GM21528 (cell line): ENCODE measurements at regions not wholly inside any gene's neighbourhood (a gene's known extent, or its start where the extent isn't known, plus 50 kb on each side); places are given as distances from the start of the nearest gene placed in this dataset.
"Not testable (repeated sequence)": the region's sequence is repeated elsewhere in the genome, so short reads cannot be mapped to it uniquely, and the experiment has no call there.

Source experiments
- ATAC-seq: cut with Tn5 transposase; IDR thresholded peaks from one replicate; pipeline ENCODE4 v1.9.1; 2021; ENCODE audit warnings: mild to moderate bottlenecking, moderate library complexity; ENCODE audit not compliant: unreplicated experiment, low FRiP score

DNA sequence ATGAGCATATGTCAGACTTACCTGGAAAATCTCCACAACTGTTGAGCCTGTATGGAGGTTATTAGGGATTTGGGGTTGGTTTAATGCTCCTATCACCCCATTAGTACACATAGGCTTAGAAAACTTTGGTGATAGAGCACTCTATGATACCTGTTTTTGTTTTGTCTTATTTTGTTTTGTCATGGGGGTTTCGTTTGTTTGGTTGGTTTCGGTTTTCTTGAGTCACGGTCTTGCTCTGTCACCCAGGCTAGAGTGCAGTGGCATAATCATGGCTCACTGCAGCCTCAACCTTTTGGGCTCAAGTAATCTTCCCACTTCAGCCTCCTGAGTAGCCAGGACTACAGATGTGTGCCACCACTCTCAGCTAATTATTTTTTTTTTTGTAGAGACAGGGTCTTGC lies 70.0 kb downstream of the MZT1 start:
- ATAC-seq, result no peak

GRCh38 chr13:72656357-72656756 lies 71.1 kb downstream of the MZT1 start:
- ATAC-seq, result no peak

GRCh38 chr13:72653506-72653905 lies 73.9 kb downstream of the MZT1 start:
- no peak for ATAC-seq

- no peak for ATAC-seq
These were observed 74.7 kb downstream of the MZT1 start for GRCh38 chr13:72652681-72653080.

GRCh38 chr13:72651144-72651543 lies 76.3 kb downstream of the MZT1 start:
- no peak for ATAC-seq

DNA sequence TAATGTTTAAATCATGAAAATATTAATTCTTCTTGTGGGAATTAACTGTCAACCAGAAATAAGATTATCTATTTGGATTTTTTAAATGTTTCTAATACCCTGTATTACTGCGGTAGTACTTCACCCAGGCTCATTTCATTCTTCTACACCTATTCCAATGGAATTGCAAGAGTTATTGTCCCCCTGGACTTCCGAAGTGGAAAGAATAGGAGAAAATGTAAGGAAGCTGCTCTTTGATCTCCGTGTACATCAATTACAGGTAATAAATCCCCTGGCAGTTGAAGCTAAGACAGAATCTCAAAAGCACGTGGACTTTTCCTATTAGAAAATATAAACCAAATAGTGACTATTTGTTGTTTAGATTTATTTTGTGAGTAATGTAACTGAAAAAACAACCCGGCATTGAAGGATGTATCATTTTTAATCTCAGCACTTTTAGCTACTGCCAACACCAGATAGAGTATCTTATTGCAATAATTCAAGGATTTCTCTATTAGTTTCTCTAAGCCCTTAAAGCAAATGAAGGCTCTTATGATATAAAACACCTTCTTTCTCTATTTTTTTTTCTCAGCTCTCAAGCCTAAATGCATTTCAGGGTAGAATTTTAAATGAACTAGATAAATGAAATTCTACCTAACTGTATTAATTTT lies 77.3 kb downstream of the MZT1 start:
- ATAC-seq, result no peak

DNA sequence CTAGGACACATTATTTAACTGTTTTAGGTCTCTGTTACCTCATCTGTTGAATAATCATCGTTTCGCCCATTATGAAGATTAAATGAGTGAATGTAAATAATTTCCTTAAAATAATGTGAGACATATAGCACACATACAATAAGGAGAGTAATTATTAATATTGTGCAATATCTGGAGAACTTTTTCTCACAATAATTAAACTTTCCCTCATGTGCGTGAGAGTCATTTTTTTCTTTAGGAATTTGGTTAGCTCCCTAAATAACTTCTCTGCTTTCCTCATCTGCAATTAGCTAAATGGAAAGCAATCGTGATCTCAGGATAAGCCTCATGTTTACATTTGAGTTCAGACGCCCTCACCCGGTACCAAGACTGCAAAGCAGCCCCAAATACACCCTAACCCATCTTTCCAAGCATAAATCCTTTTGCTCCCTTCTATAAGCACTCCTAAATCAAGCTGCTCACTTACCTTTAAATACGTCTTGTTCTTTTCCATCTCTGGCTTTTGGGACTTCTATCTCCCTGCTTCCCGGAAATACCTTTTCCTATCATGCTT lies 78.8 kb downstream of the MZT1 start:
- ATAC-seq, result no peak

DNA sequence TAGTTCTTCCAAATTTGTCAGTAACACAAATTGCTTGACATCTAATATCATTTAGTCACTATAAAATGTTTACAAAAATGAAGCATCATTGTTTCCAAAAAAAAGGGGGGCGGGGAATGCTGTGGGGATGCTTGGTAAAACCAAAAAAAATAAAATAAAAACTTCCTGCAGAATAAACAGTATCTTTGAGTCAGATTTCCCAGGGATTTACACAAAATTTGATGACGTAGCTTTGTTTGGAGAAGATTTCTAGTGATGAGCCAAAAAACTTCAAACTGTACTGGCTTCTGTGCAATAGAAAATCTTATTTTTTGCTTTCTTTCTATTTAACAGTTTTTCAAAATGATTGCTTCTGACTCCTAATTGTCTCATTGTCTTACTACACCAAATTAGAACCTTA lies 80.0 kb downstream of the MZT1 start:
- ATAC-seq, result no peak

DNA sequence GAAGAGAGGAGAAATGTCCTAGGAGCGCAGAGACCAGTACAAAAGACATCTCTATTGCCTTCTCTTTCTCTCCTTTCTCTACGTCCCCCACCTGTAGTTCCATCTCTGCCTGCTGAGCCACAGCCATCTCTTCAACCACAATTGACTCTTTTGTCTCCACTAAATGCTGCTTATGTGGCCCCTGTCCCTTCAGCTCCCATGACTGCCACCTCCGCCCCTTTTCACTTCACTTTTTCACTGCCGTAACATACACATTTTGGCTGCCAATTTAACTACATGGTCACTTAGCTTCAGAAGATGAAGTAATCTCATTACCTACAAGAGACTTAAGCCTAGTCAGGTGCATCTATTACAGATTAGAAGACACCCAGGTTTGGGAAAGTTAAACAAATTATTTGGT lies 81.9 kb downstream of the MZT1 start:
- no peak for ATAC-seq

DNA sequence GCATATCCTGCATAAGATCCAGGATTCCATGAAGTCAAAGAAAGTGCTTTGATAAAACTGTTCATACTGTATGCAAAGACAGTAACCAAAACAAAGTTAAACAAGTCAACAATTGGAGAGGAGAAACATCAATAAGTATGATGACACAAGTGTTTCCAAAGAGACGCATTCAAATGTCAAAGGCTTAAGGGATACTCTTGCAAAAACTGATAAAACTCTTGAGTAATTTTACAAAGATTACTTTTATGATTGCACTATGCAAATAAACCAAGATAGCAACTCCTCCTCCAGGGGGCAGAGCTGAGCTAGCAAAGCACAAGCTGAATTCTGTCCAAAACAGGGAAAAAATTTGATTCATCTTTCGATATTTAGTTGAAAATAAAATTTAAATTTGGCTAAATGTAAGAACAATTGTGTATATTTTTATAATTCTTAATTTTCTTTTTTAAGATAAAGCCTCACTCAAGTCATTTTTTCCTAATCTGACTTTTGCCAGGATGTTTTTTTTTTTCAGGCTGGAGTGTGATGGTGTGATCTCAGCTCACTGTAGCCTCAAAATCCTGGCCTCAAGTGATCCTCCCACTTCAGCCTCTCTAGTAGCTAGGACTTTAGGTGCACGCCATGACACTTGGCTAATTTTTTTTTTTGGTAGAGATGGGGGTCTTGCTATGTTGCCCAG lies 84.0 kb downstream of the MZT1 start:
- peak; percentile 53 for ATAC-seq

- no peak for ATAC-seq
These were observed 88.1 kb downstream of the MZT1 start for GRCh38 chr13:72639377-72639776.

DNA sequence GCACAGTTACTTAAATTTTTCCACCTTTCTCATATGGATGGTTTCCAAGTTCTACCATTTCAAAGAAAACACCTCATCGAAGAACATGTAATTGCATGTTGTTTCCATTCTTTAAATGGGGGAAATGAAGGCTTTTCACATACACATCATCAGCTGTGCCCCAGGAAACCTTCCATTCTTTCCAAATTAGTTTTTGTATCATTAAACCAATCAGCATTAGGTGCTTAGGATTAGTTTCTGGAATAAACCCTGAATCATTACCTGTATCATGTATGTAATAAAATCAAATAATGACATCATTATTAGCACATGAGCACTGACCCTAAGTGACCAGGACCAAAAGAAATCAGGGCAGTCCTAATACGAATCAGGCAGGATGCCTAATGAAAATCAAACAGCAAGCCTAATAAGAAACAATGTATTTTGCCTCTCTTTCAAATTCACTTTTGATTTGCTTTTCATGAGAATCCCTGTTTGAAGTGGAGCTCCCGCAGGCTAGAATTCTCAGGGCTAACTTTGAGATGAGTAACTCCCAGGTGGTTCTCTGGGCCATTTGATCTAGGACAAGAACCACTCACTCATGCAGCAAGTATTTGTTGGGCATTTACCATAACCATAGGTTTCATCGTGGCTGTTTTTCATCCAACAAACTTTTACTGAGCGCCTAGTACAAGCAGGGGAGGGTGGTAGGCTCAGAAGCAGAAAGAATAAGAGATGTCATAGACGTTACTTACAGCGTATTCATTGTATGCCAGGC lies 89.2 kb downstream of the MZT1 start:
- ATAC-seq, result no peak

DNA sequence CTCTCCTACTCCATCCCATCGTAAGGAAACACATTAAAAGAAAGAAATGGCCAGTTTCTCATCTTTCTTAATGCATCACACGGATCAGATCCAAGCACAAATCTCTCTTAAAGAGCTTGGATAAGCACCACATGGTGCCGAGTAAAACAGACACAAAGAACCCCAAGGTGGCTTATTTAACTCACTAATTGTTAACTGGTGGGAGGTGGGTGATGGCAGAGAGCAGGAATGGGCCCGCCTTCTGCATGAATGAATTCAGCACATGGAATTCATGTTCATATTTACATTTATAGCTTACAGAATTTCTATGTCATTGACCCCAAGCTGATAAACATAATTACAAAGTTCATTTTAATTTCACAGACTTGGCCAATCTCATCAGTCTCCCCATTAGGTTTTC lies 89.9 kb downstream of the MZT1 start:
- ATAC-seq, result no peak

- no peak for ATAC-seq
These were observed 92.6 kb downstream of the MZT1 start for GRCh38 chr13:72634859-72635258.

- ATAC-seq, result no peak
These were observed 104.9 kb downstream of the MZT1 start for GRCh38 chr13:72622546-72622945.

GRCh38 chr13:72620874-72621273 lies 106.6 kb downstream of the MZT1 start:
- ATAC-seq, result no peak

DNA sequence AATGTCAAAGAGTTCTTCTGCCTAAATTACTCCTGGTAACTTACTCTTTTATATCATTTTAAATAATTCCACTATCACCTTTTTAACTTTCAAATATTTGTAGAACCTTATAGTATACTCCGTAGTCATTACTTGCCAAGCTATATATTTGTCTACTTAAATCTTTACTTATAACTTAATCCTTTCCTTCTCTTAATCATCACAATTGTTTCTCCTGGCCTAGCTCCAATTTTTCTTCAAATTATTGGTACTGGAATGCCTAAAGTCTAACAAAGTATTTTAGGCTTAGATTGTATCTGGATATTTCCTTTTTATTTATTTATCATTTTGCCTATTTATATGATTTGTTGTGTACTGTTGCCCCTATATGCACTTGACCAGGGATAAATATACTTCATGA lies 109.5 kb downstream of the MZT1 start:
- no peak for ATAC-seq

GRCh38 chr13:72617186-72617585 lies 110.2 kb downstream of the MZT1 start:
- ATAC-seq, result no peak

GRCh38 chr13:72610251-72610891 lies 117.1 kb downstream of the MZT1 start:
- ATAC-seq, result not testable (repeated sequence)

DNA sequence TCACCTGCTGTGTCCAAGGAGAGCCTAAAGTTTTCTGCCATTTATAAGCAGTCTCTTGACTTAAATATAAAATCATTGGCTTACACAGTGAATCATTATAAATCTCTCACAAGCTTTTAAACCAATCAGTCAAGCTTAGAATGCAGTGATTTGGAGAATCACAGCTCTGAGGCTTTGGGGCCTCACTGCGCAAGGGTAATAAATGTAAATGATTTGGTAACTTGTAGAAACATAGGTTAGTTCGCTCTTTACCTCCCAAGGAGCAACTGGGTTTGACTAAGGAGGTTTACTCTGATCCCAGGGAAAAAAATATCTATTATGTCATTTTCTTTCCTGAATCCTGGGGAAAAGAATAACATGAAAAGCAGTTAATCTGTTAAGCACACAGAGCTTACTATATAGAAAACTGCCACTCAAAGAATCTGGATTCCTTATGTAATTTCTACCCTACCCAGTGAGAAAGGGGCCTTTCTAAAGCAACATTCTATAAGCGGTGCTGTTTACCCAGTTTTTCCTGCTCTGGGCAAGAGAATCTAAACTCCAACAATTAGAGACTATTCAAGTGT lies 128.2 kb downstream of the MZT1 start:
- ATAC-seq, result no peak
